Caco-2 (cell line): ENCODE measurements at regions not wholly inside any gene's neighbourhood (a gene's known extent, or its start where the extent isn't known, plus 50 kb on each side); places are given as distances from the start of the nearest gene placed in this dataset.

Experiments
- BruUV-seq: library from RNA; stranded (reverse); fragments of 400-500 nt; replicated peaks from 2 replicates; lab custom pipeline; 2021; lab: Mats Ljungman, UMichigan
- CTCF ChIA-PET: fragments of 300-600 bp; sonication (Branson Sonifier 250); formaldehyde crosslinking; loops from one replicate; lab custom pipeline; 2022; ENCODE audit warnings: antibody characterized with exemption; lab: Charles Lee
- POLR2A ChIA-PET: fragments of 300-600 bp; sonication (Branson Sonifier 250); formaldehyde crosslinking; loops from one replicate; lab custom pipeline; 2022; ENCODE audit warnings: antibody characterized with exemption; lab: Charles Lee
- DNase-seq, 2 experiments: peaks; one replicate each; pipeline versions ENCODE4 v3.0.0 to v3.0.0-alpha.2; 2020 to 2022
- H3K27me3 ChIP-seq: replicated peaks from 2 replicates; pipeline ENCODE4 v1.6.0; 2011; ENCODE audit warnings: low read length; ENCODE audit not compliant: control insufficient read depth, insufficient read depth
- H3K36me3 ChIP-seq: 2 replicates; pipeline ENCODE4 v1.5.1; 2011; ENCODE audit warnings: low read length; ENCODE audit not compliant: control insufficient read depth, insufficient read depth
- H3K4me1 ChIP-seq: fragments of 250-450 bp; sonication (Bioruptor Pico); 2 replicates; pipeline ENCODE4 v1.5.1; 2020; ENCODE audit warnings: mild to moderate bottlenecking
- H3K4me3 ChIP-seq: 2 replicates; pipeline ENCODE4 v1.5.1; 2011; ENCODE audit warnings: low read depth, mild to moderate bottlenecking, control low read depth, low read length
- H3K9me3 ChIP-seq: fragments of 250-450 bp; sonication (Bioruptor Pico); 2 replicates; pipeline ENCODE4 v1.5.1; 2020; ENCODE audit warnings: mild to moderate bottlenecking, moderate library complexity
- H3K27ac Mint-ChIP-seq: one replicate; pipeline ENCODE4 v1.8.0; 2022; ENCODE audit warnings: mixed read lengths; ENCODE audit not compliant: unreplicated experiment
- H3K27me3 Mint-ChIP-seq: one replicate; pipeline ENCODE4 v1.8.0; 2022; ENCODE audit warnings: mixed read lengths; ENCODE audit not compliant: insufficient read depth, unreplicated experiment
- H3K36me3 Mint-ChIP-seq: one replicate; pipeline ENCODE4 v1.8.0; 2022; ENCODE audit warnings: mild to moderate bottlenecking, mixed read lengths; ENCODE audit not compliant: insufficient read depth, unreplicated experiment
- H3K4me1 Mint-ChIP-seq: one replicate; pipeline ENCODE4 v1.8.0; 2022; ENCODE audit warnings: low read depth, mixed read lengths; ENCODE audit not compliant: unreplicated experiment
- H3K4me3 Mint-ChIP-seq: one replicate; pipeline ENCODE4 v1.8.0; 2022; ENCODE audit warnings: mild to moderate bottlenecking, moderate library complexity, mixed read lengths; ENCODE audit not compliant: unreplicated experiment
- H3K9me3 Mint-ChIP-seq: one replicate; pipeline ENCODE4 v1.8.0; 2022; ENCODE audit warnings: mixed read lengths; ENCODE audit not compliant: unreplicated experiment
- intact Hi-C: fragments of 100-400 bp; cut with micrococcal nuclease; formaldehyde crosslinking; loops from one replicate; pipeline ENCODE4 v1.10.0; 2022; ENCODE audit not compliant: unreplicated experiment
- TF ChIP-seq, protein P1 (sequence below), 2 experiments: fragments of 200-600 bp in 1 of 2; IDR thresholded peaks; 1 replicate in 1 of 2; 2 replicates in 1 of 2; pipeline versions ENCODE4 v1.5.1 to v1.8.0; 2011 to 2022; ENCODE audit warnings: antibody characterized with exemption in 1 of 2, control low read depth in 1 of 2, inconsistent platforms in 1 of 2, low read depth in 1 of 2, low read length in 1 of 2, mild to moderate bottlenecking in 1 of 2, moderate library complexity in 1 of 2; ENCODE audit not compliant: insufficient read depth in 1 of 2, severe bottlenecking in 1 of 2, unreplicated experiment in 1 of 2

- Mint-ChIP-seq H3K27me3 (peaks cover 3% of the 10 kb centered on the region), H3K9me3 (no peaks in the 10 kb centered on the region), H3K4me1 (no peaks in the 10 kb centered on the region), H3K36me3 (no peaks in the 10 kb centered on the region), H3K27ac (no peak overlapping the region), H3K4me3 (no peak overlapping the region)
- no peaks in the 10 kb centered on the region for H3K36me3 ChIP-seq
- POLR2A ChIA-PET: no interaction called here
- H3K4me3 ChIP-seq: no peak overlapping the region
- H3K9me3 ChIP-seq: peaks cover 12% of the 10 kb centered on the region
- no peak for DNase-seq
- H3K4me1 ChIP-seq: no peaks in the 10 kb centered on the region
- TF ChIP-seq, protein P1, sequence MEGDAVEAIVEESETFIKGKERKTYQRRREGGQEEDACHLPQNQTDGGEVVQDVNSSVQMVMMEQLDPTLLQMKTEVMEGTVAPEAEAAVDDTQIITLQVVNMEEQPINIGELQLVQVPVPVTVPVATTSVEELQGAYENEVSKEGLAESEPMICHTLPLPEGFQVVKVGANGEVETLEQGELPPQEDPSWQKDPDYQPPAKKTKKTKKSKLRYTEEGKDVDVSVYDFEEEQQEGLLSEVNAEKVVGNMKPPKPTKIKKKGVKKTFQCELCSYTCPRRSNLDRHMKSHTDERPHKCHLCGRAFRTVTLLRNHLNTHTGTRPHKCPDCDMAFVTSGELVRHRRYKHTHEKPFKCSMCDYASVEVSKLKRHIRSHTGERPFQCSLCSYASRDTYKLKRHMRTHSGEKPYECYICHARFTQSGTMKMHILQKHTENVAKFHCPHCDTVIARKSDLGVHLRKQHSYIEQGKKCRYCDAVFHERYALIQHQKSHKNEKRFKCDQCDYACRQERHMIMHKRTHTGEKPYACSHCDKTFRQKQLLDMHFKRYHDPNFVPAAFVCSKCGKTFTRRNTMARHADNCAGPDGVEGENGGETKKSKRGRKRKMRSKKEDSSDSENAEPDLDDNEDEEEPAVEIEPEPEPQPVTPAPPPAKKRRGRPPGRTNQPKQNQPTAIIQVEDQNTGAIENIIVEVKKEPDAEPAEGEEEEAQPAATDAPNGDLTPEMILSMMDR (IDR thresholded peaks at IDR 0.05; ENCODE audit: insufficient read depth in 1 of 2, low read depth in 1 of 2, low read length in 1 of 2, severe bottlenecking in 1 of 2, unreplicated experiment in 1 of 2): no peak
- no peaks in the 10 kb centered on the region for H3K27me3 ChIP-seq
- BruUV-seq: no TSS peak
- intact Hi-C loops: no loop called here
- CTCF ChIA-PET: no interaction called here
These were observed 83.6 kb upstream of the PRR5 start for GRCh38 chr22:44618400-44618799.

GRCh38 chr22:44617828-44618227 is 84.2 kb upstream of the PRR5 start:
- H3K4me3 ChIP-seq: no peak overlapping the region
- no TSS peak for BruUV-seq
- no peak for DNase-seq
- CTCF ChIA-PET: no interaction called here
- H3K9me3 ChIP-seq: peaks cover 12% of the 10 kb centered on the region
- no peaks in the 10 kb centered on the region for H3K36me3 ChIP-seq
- Mint-ChIP-seq H3K4me1 (no peaks in the 10 kb centered on the region), H3K36me3 (no peaks in the 10 kb centered on the region), H3K27ac (no peak overlapping the region), H3K27me3 (no peaks in the 10 kb centered on the region), H3K9me3 (no peaks in the 10 kb centered on the region), H3K4me3 (no peak overlapping the region)
- no peaks in the 10 kb centered on the region for H3K27me3 ChIP-seq
- POLR2A ChIA-PET: no interaction called here
- TF ChIP-seq, protein P1 (IDR thresholded peaks at IDR 0.05; ENCODE audit: insufficient read depth in 1 of 2, low read depth in 1 of 2, low read length in 1 of 2, severe bottlenecking in 1 of 2, unreplicated experiment in 1 of 2): no peak
- no peaks in the 10 kb centered on the region for H3K4me1 ChIP-seq
- intact Hi-C loops: no loop called here

DNA sequence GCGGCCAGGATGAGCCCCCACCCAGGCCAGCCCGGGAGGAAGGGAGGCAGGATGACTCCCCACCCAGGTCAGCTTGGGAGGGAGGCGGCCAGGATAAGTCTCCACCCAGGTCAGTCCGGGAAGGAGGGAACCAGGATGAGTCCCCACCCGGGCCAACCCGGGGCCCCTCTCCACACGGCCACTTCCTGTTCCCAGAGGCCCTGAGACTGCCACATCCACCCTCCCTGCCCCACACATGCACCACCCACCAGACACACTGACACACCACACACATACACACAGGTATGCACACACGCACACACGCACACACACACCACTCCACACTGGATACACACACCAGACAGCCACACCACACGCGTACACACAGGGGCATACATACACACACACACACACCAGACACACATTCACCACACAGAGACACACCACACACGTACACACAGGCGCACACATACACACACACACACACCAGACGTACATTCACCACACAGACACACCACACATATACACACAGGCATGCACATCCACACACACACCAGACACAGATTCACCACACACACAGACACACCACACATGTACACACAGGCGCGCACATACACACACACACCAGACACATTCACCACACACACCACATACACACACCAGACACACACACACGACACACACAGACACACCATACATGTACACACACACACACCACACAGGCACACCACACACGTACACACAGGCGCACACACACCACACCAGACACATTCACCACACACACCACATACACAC is 84.9 kb upstream of the PRR5 start:
- no TSS peak for BruUV-seq
- Histone ChIP-seq H3K9me3 (peaks cover 12% of the 10 kb centered on the region), H3K4me1 (no peaks in the 10 kb centered on the region), H3K4me3 (no peak overlapping the region), H3K36me3 (no peaks in the 10 kb centered on the region), H3K27me3 (no peaks in the 10 kb centered on the region)
- Mint-ChIP-seq H3K27me3 (no peaks in the 10 kb centered on the region), H3K4me1 (no peaks in the 10 kb centered on the region), H3K36me3 (no peaks in the 10 kb centered on the region), H3K27ac (no peak overlapping the region), H3K9me3 (no peaks in the 10 kb centered on the region), H3K4me3 (no peak overlapping the region)
- TF ChIP-seq, protein P1 (IDR thresholded peaks at IDR 0.05; ENCODE audit: insufficient read depth in 1 of 2, low read depth in 1 of 2, low read length in 1 of 2, severe bottlenecking in 1 of 2, unreplicated experiment in 1 of 2): no peak
- POLR2A ChIA-PET: no interaction called here
- intact Hi-C loops: no loop called here
- DNase-seq: no peak
- CTCF ChIA-PET: no interaction called here
